ENCODE measurements at regions not wholly inside any gene's neighbourhood (a gene's known extent, or its start where the extent isn't known, plus 50 kb on each side); places are given as distances from the start of the nearest gene placed in this dataset.

DNA sequence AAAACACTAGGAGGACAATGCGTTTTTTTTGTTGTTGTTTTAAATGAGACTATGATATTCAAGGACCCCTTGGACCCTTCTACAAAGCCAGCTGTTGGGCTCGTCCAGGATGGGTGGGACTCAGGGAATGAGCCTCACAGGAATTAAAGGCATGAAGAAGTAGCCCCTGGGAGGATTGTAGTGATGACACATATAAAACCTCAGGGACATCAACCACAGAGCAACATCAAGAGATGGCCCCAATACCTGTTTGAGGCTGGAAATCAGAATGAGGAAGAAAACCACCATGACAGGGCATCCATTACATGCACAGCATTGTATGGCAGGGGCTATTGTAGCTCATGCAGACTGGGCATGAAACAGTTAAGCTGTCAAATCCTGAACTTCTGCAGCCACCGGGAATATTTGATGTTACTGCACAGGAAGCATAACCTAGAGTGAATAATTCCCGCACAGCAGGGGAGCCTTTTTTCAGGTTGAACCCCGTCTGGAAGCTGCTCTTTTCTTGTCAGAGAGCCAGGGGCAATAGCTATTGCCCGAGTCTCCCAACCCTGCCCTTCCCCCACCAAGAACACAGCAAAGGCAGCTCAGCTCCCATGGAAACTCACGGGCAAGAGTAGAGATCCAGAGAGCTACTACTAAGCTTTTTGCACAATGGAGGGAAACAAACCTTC, 140.2 kb upstream of the FGGY start:
- no peak for DNase-seq

DNA sequence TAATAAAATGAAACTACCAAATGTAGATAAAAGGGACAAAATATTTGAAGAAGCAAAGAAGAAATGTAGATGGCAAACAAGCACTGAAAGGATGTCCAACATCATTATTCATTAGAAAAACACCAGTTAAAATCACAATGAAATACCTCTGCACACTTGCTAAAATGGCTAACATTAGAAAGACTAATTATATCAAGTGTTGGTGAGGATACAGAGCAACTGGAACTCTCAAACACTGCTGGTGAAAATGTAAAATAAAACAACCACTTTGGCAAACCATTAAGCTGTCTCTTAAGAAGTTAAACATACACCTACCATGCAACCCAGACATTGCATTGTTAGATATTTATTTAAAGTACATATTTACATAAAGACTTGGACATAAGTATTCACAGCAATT, 138.6 kb upstream of the FGGY start:
- no peak for DNase-seq

GRCh38 chr1:59159557-59160203, 137.2 kb upstream of the FGGY start:
- DNase-seq: no peak

- DNase-seq: no peak
Measured at GRCh38 chr1:59161136-59161535, 135.8 kb upstream of the FGGY start.

DNA sequence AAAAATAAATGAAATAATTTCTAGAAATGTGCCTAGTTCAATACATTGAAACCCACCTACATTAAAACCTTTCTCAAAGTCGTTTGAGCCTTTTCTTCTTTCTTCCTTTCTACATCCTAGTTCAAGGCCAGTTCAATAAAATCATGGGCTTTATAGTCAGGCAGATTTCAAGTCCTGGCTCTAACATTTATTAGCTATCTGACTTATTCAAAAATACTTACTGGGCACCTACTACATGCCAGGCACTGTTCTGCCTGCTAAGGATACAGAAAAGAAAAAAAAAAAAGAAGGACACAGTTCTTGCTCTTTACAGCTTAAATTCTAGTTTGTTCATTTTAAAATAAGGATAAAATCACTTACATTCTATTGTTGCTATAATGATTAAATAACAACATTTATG, 134.2 kb upstream of the FGGY start:
- no peak for DNase-seq

DNA sequence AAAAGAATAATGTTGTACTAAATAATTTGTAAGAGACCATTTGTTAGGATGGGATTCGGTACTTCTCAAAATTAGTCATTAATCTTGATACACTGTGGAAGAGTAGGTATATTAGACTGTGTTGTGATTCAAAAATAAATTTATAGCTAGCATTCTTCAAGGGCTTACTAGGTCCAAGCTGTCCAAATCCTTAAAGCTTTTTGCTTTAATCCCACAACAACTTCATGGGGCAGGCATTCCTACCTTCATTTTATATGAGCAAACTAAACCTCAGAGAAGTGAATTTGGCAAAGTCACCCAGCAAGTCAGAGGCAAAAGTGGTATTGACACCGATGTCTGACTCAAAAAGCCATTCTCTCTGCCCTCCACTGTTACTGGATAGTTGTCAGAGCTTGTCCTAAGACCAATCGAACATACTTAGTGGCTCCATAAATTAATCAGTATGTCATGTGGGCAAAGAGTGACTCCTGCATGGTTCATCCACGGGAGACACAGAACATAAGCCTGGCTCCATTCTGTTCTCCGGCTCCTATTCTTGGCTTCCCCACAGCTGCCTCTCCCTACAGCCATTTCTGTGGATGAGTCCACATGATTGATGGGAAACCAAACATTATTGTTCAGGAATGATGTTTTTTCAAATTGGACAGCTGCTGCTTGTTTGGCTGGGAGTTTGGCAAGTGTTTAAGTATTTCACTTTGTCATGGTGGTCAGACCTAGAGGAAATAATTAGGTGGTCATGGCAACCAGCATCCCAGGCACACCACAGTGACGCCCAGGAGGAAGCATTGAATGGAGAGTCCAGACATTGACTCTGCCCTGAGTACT, 133.4 kb upstream of the FGGY start:
- DNase-seq: no peak

DNA sequence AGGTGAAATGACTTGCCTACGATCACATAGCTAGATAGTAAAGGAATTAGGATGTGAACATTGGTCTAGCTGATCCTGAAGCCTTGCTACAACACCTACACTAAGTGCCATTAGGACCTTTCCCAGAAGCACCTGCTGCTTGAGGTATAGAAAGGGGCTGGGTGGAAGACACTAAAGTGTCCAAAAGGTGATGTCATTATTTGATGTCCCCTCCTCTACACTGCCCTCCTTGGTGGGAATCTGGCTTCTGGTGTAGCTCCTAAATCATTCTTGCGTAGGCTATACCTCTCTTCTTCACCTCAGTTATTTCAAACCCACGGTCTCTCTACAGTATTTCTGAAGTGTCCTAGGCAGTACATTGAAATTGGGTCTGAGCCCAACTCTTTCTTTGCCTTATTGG, 132.5 kb upstream of the FGGY start:
- DNase-seq: no peak

GRCh38 chr1:59165353-59165752, 131.5 kb upstream of the FGGY start:
- DNase-seq: no peak

DNA sequence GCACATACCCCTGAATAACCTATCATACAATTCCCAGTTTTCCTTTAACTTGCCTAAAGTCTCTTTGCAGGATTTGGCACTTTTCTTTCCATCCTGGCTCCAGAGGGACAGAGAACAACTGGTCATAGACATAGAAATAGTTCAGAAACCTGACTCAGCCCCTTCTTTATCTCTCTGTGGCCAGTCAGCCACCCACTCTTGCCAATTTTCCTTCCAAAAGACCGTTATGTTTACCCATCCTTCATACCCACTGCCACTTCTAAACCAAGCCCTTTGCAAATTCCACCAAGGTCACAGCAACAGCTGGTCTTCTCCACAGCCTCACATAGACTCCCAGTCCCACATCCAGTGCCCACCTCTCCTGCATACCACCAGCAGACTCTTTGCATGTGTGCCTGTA, 127.2 kb upstream of the FGGY start:
- DNase-seq: no peak

DNA sequence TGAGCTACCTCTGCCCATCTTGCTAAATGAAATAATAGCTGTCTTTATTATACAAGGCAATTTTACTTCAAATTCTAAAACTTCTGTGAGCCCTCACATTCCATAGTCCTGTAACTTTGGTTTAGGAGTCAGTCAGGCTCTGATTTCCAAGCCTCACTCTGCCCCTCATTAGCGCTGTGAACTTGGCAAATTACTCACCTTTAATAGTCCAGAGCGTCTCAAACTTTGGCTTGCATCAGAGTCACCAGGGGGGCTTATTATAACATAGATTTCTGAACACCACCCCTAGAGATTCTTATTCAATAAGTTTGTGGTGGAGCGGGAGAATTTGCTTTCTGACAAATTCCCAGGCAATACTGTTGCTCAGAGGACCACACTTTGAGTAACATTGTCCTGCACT, 126.2 kb upstream of the FGGY start:
- DNase-seq: no peak

- no peak for DNase-seq
Measured at GRCh38 chr1:59171788-59172187, 125.1 kb upstream of the FGGY start.

GRCh38 chr1:59172693-59173092, 124.2 kb upstream of the FGGY start:
- no peak for DNase-seq

GRCh38 chr1:59173721-59174120, 123.2 kb upstream of the FGGY start:
- DNase-seq: no peak

GRCh38 chr1:59176471-59176870, 120.4 kb upstream of the FGGY start:
- no peak for DNase-seq

GRCh38 chr1:59177756-59178155, 119.1 kb upstream of the FGGY start:
- no peak for DNase-seq

DNA sequence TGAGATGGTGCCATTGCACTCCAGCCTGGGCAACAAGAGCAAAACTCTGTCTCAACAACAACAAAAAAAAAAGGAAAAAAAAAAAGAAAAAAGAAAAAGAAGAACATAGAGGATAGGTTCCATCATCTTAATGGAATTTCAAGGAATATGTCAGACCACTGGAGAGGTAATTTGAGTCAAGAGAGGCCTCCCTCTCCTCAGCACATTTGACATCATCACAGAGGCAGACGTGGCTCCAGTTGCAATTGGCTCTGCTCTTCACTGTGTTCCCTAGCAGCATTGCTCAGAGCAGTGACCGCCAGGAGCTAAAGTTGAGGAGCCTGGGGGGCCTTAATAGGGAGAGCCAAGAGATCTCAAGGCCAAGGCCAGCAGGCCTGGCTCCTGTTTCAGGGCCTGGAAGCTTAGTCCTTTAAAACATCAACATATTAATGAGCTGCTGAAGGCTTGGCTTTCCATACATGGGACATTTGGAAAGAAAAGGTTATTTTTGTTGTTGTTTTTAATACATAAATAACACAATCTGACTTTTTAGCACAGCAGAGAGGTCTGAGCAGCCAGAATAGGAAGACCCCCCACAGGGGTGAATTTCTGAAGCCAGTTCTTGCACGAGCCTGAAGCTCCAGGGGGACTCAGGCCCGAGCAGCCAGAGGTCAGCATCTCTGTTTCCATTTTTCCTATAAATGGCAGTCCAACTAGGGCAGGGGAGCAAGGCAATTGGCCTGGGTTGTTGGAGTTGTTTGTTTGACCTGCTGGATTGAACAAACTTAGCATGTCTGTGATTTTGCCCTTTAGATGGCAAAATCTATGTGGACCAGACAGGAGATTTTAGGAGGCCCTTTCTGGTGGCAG, 118.3 kb upstream of the FGGY start:
- no peak for DNase-seq

DNA sequence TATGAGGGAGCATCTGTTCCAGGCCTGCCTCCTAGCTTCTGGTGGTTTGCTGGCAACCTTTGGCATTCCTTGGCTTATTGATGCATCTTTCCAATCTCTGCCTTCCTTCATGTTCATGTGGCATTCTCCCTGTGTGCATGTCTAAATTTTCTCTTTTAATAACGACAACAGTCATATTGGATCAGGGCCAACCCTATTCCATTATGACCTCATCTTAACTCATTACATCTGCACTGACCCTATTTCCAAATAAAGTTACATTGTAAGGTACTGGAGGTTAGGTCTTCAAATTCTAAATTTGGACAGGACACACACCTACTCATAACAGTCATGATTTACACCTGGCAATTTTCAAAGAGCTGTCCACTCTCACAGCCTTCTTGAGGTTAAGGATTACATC, 117.2 kb upstream of the FGGY start:
- DNase-seq: no peak

DNA sequence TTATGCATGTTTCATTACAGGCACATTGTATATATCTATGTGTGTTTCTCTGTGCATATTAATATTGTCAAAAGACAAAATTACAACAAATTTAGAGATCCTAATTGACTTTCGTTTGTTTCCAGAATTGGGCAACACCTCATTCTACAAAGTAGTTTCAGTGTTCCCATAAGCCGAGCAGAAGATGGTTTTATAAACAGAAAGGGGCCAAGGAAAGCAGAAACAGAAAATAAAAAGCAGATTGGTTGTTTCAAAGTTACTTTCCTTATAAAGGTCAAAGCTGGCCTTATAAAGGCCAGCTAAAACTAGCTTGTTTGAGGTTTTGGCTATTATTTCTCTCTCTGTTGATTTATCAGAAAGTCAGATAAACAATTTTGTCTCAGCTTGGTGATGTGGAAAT, 116.2 kb upstream of the FGGY start:
- DNase-seq: no peak

DNA sequence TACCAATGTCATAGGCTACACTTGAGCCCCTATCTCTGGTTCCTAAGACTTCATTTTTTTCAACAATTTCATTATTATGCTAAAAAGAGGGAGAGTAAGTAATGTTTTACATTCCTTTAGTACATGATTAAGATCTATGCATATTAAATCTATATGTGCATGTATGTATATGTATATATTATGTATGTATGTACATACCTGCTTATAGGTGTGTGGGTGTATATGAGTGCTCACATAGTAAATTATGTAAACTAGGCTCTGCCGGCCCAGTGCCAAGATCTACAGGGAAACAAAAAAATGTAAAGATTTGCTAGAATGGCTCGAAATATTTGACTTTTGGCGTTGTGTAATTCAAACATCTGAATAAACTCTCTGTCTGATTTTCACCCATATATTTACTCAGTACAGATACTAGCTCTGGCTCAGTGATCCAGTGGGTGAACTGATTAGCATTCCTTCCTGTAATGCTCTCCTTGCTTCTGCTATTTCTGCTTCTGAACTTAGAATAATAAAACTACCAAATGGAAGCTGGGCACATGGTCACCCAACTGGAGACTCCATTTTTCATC, 113.1 kb upstream of the FGGY start:
- DNase-seq: no peak

DNA sequence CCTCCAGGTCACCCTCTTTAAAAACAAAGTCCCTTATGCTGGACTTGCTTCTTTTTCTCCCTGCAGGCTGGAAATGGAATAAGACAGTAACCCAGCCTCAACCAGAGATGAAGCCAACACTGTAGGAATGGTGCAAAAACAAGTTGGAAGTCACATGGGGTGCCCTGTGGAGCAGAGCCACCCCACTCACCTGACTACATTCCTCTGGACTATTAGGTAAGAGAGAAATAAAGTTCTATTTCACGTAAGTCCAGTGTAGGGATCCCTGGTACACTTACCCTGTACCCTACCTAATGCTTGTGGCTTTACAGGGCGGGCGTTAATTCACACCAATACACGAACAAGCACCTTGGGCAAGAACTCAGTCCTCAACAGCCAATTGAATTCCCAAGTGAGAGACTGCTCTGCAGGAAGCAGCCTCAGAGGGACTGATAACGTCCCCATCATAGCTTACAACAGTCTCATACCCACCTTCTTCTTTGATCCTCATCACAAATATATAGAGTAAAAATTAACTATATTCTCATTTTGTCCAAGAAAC, 112.5 kb upstream of the FGGY start:
- DNase-seq: no peak

- DNase-seq: no peak
Measured at GRCh38 chr1:59185163-59185860, 111.6 kb upstream of the FGGY start.

GRCh38 chr1:59186656-59187055, 110.2 kb upstream of the FGGY start:
- DNase-seq: no peak

Measured in GF-D8 (cell line).